H9 (cell line): ENCODE measurements at regions not wholly inside any gene's neighbourhood (a gene's known extent, or its start where the extent isn't known, plus 50 kb on each side); places are given as distances from the start of the nearest gene placed in this dataset.

Source experiments
- DNase-seq: peaks from one replicate; pipeline ENCODE4 v3.0.0-alpha.2; 2017
- H2AFZ ChIP-seq: one replicate; pipeline ENCODE4 v1.6.1; 2013; ENCODE audit warnings: mild to moderate bottlenecking, low read length, control low read depth, moderate library complexity
- H2AK5ac ChIP-seq: 2 replicates; pipeline ENCODE4 v1.6.1; 2013; ENCODE audit warnings: low read length, control low read depth, mixed read lengths; ENCODE audit not compliant: insufficient read length
- H2BK120ac ChIP-seq: one replicate; pipeline ENCODE4 v1.6.1; 2013; ENCODE audit warnings: low read depth, mild to moderate bottlenecking, low read length, control low read depth, inconsistent platforms; ENCODE audit not compliant: poor library complexity, severe bottlenecking
- H2BK12ac ChIP-seq: 2 replicates; pipeline ENCODE4 v1.6.1; 2013; ENCODE audit warnings: low read length, control low read depth, mixed read lengths, low read depth; ENCODE audit not compliant: insufficient read length
- H2BK15ac ChIP-seq: 2 replicates; pipeline ENCODE4 v1.6.1; 2013; ENCODE audit warnings: low read depth, low read length, control low read depth
- H2BK20ac ChIP-seq: one replicate; pipeline ENCODE4 v1.6.1; 2013; ENCODE audit warnings: low read depth, mild to moderate bottlenecking, low read length, control low read depth, inconsistent platforms; ENCODE audit not compliant: poor library complexity, severe bottlenecking
- H2BK5ac ChIP-seq: 2 replicates; pipeline ENCODE4 v1.6.1; 2013; ENCODE audit warnings: low read length, control low read depth, mixed read lengths; ENCODE audit not compliant: insufficient read length
- H3K14ac ChIP-seq: 2 replicates; pipeline ENCODE4 v1.6.1; 2013; ENCODE audit warnings: low read length, control low read depth; ENCODE audit not compliant: insufficient read depth
- H3K18ac ChIP-seq: 2 replicates; pipeline ENCODE4 v1.6.1; 2013; ENCODE audit warnings: low read depth, mild to moderate bottlenecking, mixed read lengths, low read length, control low read depth; ENCODE audit not compliant: insufficient read length
- H3K23ac ChIP-seq: 2 replicates; pipeline ENCODE4 v1.6.1; 2013; ENCODE audit warnings: low read length, control low read depth, mixed read lengths, low read depth; ENCODE audit not compliant: insufficient read length
- H3K23me2 ChIP-seq: 2 replicates; pipeline ENCODE4 v1.6.1; 2013; ENCODE audit warnings: low read depth, mild to moderate bottlenecking, mixed read lengths, low read length, control low read depth; ENCODE audit not compliant: insufficient read length, poor library complexity, severe bottlenecking
- H3K27ac ChIP-seq: 2 replicates; pipeline ENCODE4 v1.5.1; 2013; ENCODE audit warnings: low read length, control low read depth, mixed read lengths, low read depth; ENCODE audit not compliant: insufficient read length
- H3K27me3 ChIP-seq: 2 replicates; pipeline ENCODE4 v1.6.1; 2013; ENCODE audit warnings: low read length, control low read depth, inconsistent platforms; ENCODE audit not compliant: insufficient read depth
- H3K4ac ChIP-seq: 2 replicates; pipeline ENCODE4 v1.6.1; 2013; ENCODE audit warnings: low read depth, mild to moderate bottlenecking, control low read depth, inconsistent platforms, low read length, moderate library complexity
- H3K4me1 ChIP-seq: 2 replicates; pipeline ENCODE4 v1.6.1; 2013; ENCODE audit warnings: low read length, control low read depth, inconsistent platforms; ENCODE audit not compliant: insufficient read depth
- H3K4me2 ChIP-seq: 2 replicates; pipeline ENCODE4 v1.6.1; 2013; ENCODE audit warnings: low read length, control low read depth, mixed read lengths; ENCODE audit not compliant: insufficient read length, insufficient read depth
- H3K56ac ChIP-seq: 2 replicates; pipeline ENCODE4 v1.6.1; 2013; ENCODE audit warnings: low read depth, mild to moderate bottlenecking, mixed read lengths, low read length, control low read depth; ENCODE audit not compliant: insufficient read length
- H3K79me1 ChIP-seq: 2 replicates; pipeline ENCODE4 v1.6.1; 2013; ENCODE audit warnings: low read depth, mild to moderate bottlenecking, moderate library complexity, low read length, control low read depth, inconsistent platforms; ENCODE audit not compliant: insufficient read depth, poor library complexity, severe bottlenecking
- H3K79me2 ChIP-seq: 2 replicates; pipeline ENCODE4 v1.6.1; 2013; ENCODE audit warnings: low read length, control low read depth, inconsistent platforms; ENCODE audit not compliant: insufficient read depth
- H3K9ac ChIP-seq: 2 replicates; pipeline ENCODE4 v1.6.1; 2013; ENCODE audit warnings: low read length, control low read depth, mixed read lengths; ENCODE audit not compliant: insufficient read length; ENCODE audit errors: extremely low read depth
- H3K9me3 ChIP-seq: one replicate; pipeline ENCODE4 v1.6.1; 2013; ENCODE audit warnings: low read depth, low read length, inconsistent platforms; ENCODE audit not compliant: control insufficient read depth
- H3T11ph ChIP-seq: one replicate; pipeline ENCODE4 v1.6.1; 2013; ENCODE audit warnings: mild to moderate bottlenecking, low read length, control low read depth, inconsistent platforms
- H4K20me1 ChIP-seq: one replicate; pipeline ENCODE4 v1.6.1; 2013; ENCODE audit not compliant: control insufficient read depth, insufficient read length, insufficient read depth
- H4K5ac ChIP-seq: 2 replicates; pipeline ENCODE4 v1.6.1; 2013; ENCODE audit warnings: low read depth, mild to moderate bottlenecking, mixed read lengths, low read length, control low read depth; ENCODE audit not compliant: insufficient read length
- H4K8ac ChIP-seq: replicated peaks from 2 replicates; pipeline ENCODE4 v1.6.1; 2013; ENCODE audit warnings: low read length, control low read depth, mixed read lengths, low read depth; ENCODE audit not compliant: insufficient read length
- H4K91ac ChIP-seq: 2 replicates; pipeline ENCODE4 v1.6.1; 2013; ENCODE audit warnings: low read depth, mild to moderate bottlenecking, moderate library complexity, mixed read lengths, low read length, control low read depth; ENCODE audit not compliant: insufficient read length
- H3K27ac Mint-ChIP-seq, 3 experiments: 2 replicates in 2 of 3; 3 replicates in 1 of 3; pipeline ENCODE4 v1.8.0; 2020 to 2021; ENCODE audit warnings: mixed read lengths in 3 of 3, mild to moderate bottlenecking in 1 of 3, moderate library complexity in 1 of 3
- H3K27me3 Mint-ChIP-seq: 2 replicates; pipeline ENCODE4 v1.8.0; 2021; ENCODE audit warnings: low read depth, mild to moderate bottlenecking, moderate library complexity, mixed read lengths
- H3K36me3 Mint-ChIP-seq, 3 experiments: 2 replicates in 2 of 3; 3 replicates in 1 of 3; pipeline ENCODE4 v1.8.0; 2020 to 2021; ENCODE audit warnings: low read depth in 3 of 3, mixed read lengths in 3 of 3; ENCODE audit not compliant: insufficient read depth in 1 of 3
- H3K4me1 Mint-ChIP-seq, 2 experiments: 2 replicates each; pipeline ENCODE4 v1.8.0; 2020; ENCODE audit warnings: mixed read lengths in 2 of 2
- H3K4me3 Mint-ChIP-seq, 2 experiments: 2 replicates in 1 of 2; 3 replicates in 1 of 2; pipeline ENCODE4 v1.8.0; 2020 to 2021; ENCODE audit warnings: mild to moderate bottlenecking in 2 of 2, mixed read lengths in 2 of 2, moderate library complexity in 1 of 2
- H3K9me3 Mint-ChIP-seq, 2 experiments: 2 replicates in 1 of 2; 3 replicates in 1 of 2; pipeline ENCODE4 v1.8.0; 2020; ENCODE audit warnings: mild to moderate bottlenecking in 2 of 2, mixed read lengths in 2 of 2, moderate library complexity in 1 of 2
- CTCF ChIP-seq: fragments of 200-600 bp; sonication (generic); conservative IDR thresholded peaks from 3 replicates; pipeline ENCODE4 v1.8.0; 2021; ENCODE audit warnings: antibody characterized with exemption, mild to moderate bottlenecking
- WGBS: extraction: QIAGEN DNeasy Blood & Tissue Kit; methylation state at CpG from one replicate; pipeline ENCODE4 v1.1.7; 2013; ENCODE audit warnings: missing lambda C conversion rate, low lambda C conversion rate, mixed read lengths; ENCODE audit not compliant: insufficient read length; ENCODE audit errors: extremely low coverage; 5-methylcytosine and 5-hydroxymethylcytosine counted together

GRCh38 chr15:94023531-94023930, 207.8 kb upstream of the MCTP2 start:
- H3K4ac ChIP-seq = no peak overlapping the region
- H2AFZ ChIP-seq = no peak overlapping the region
- H2BK20ac ChIP-seq = no peak overlapping the region
- no peak overlapping the region for H3K18ac ChIP-seq
- no peak overlapping the region for H3K27ac Mint-ChIP-seq
- no peak overlapping the region for H2BK120ac ChIP-seq
- H3K79me1 ChIP-seq = no peaks in the 10 kb centered on the region
- WGBS = no CpG with 5 or more reads among the region's 4 CpGs
- H3K4me1 Mint-ChIP-seq = no peaks in the 10 kb centered on the region
- no peak overlapping the region for H3K14ac ChIP-seq
- no peaks in the 10 kb centered on the region for H3K27me3 ChIP-seq
- no peak overlapping the region for H3K27ac ChIP-seq
- H3K27me3 Mint-ChIP-seq = no peaks in the 10 kb centered on the region
- no peaks in the 10 kb centered on the region for H3K23me2 ChIP-seq
- H2BK15ac ChIP-seq = no peak overlapping the region
- H2BK5ac ChIP-seq = no peak overlapping the region
- no peak overlapping the region for H4K5ac ChIP-seq
- H3K4me2 ChIP-seq = no peak overlapping the region
- no peak overlapping the region for H3K23ac ChIP-seq
- H3K9me3 ChIP-seq = no peaks in the 10 kb centered on the region
- no peak overlapping the region for H3K9ac ChIP-seq
- H4K91ac ChIP-seq = no peak overlapping the region
- H3K56ac ChIP-seq = no peak overlapping the region
- no peaks in the 10 kb centered on the region for H3K4me1 ChIP-seq
- no peaks in the 10 kb centered on the region for H4K20me1 ChIP-seq
- no peak overlapping the region for H3T11ph ChIP-seq
- H3K4me3 Mint-ChIP-seq = no peak overlapping the region
- DNase-seq = no peak
- H4K8ac ChIP-seq = no peak overlapping the region
- no peak for TF ChIP-seq CTCF
- no peak overlapping the region for H2BK12ac ChIP-seq
- no peaks in the 10 kb centered on the region for H3K9me3 Mint-ChIP-seq
- H3K36me3 Mint-ChIP-seq = no peaks in the 10 kb centered on the region
- H2AK5ac ChIP-seq = no peak overlapping the region
- H3K79me2 ChIP-seq = no peaks in the 10 kb centered on the region
